ENCODE measurements at regions not wholly inside any gene's neighbourhood (a gene's known extent, or its start where the extent isn't known, plus 50 kb on each side); places are given as distances from the start of the nearest gene placed in this dataset.

- TF ChIP-seq EP300 (conservative IDR thresholded peaks at IDR 0.05; ENCODE audit: poor library complexity, severe bottlenecking) (no peak), TAF1 (IDR thresholded peaks at IDR 0.05; ENCODE audit: low read depth) (no peak), MXI1 (conservative IDR thresholded peaks at IDR 0.05; ENCODE audit: poor library complexity, severe bottlenecking) (no peak), REST (IDR thresholded peaks at IDR 0.05; ENCODE audit: borderline replicate concordance) (no peak), RAD21 (conservative IDR thresholded peaks at IDR 0.05) (no peak), EZH2 (IDR thresholded peaks at IDR 0.05; ENCODE audit: borderline replicate concordance, insufficient read depth, low read length, poor library complexity, severe bottlenecking) (no peak)
Observed at GRCh38 chr2:133760376-133760775, 192.1 kb upstream of the NCKAP5 start.

GRCh38 chr2:133765658-133766057, 197.4 kb upstream of the NCKAP5 start:
- no peaks in the 10 kb centered on the region for H3K9me3 ChIP-seq (ENCODE audit: low read length)
- H3K9me2 ChIP-seq (ENCODE audit: insufficient read depth, low read length) = no peaks in the 10 kb centered on the region
- H3K4me2 ChIP-seq (ENCODE audit: low read length) = no peak overlapping the region
- no peaks in the 10 kb centered on the region for H3K79me2 ChIP-seq (replicated peaks; ENCODE audit: insufficient read depth, low read length)
- no peak for TF ChIP-seq CTCF (IDR thresholded peaks at IDR 0.05; ENCODE audit: poor library complexity, severe bottlenecking)
- no peak for TF ChIP-seq EP300 (conservative IDR thresholded peaks at IDR 0.05; ENCODE audit: poor library complexity, severe bottlenecking)
- TF ChIP-seq MXI1 (conservative IDR thresholded peaks at IDR 0.05; ENCODE audit: poor library complexity, severe bottlenecking) = no peak
- TF ChIP-seq TAF1 (IDR thresholded peaks at IDR 0.05; ENCODE audit: low read depth) = no peak
- no peak for TF ChIP-seq POLR2AphosphoS5 (IDR thresholded peaks at IDR 0.05)
- no peak for TF ChIP-seq SMC3 (conservative IDR thresholded peaks at IDR 0.05; ENCODE audit: poor library complexity)
- TF ChIP-seq REST (IDR thresholded peaks at IDR 0.05; ENCODE audit: borderline replicate concordance) = no peak
- no peak for TF ChIP-seq RAD21 (conservative IDR thresholded peaks at IDR 0.05)
- TF ChIP-seq EZH2 (IDR thresholded peaks at IDR 0.05; ENCODE audit: borderline replicate concordance, insufficient read depth, low read length, poor library complexity, severe bottlenecking) = no peak
- no peak overlapping the region for H2AFZ ChIP-seq (ENCODE audit: low read depth, low read length)
- H4K20me1 ChIP-seq (ENCODE audit: insufficient read depth) = no peaks in the 10 kb centered on the region
- H3K27me3 ChIP-seq (ENCODE audit: insufficient read depth, low read depth, low read length) = no peaks in the 10 kb centered on the region
- H3K9ac ChIP-seq (ENCODE audit: low read length) = no peak overlapping the region
- H3K36me3 ChIP-seq (ENCODE audit: insufficient read depth, low read length) = no peaks in the 10 kb centered on the region
- no peak overlapping the region for H3K27ac ChIP-seq (ENCODE audit: low read length)
- no peak overlapping the region for H3K4me3 ChIP-seq (ENCODE audit: low read length)
- no peaks in the 10 kb centered on the region for H3F3A ChIP-seq (ENCODE audit: insufficient read depth, low read length, poor library complexity, severe bottlenecking)

More at GRCh38 chr2:133760376-133760775, 192.1 kb upstream of the NCKAP5 start:
- H3F3A ChIP-seq (ENCODE audit: insufficient read depth, low read length, poor library complexity, severe bottlenecking) = peaks cover 5% of the 10 kb centered on the region
- no peak overlapping the region for H3K4me2 ChIP-seq (ENCODE audit: low read length)
- H3K9me2 ChIP-seq (ENCODE audit: insufficient read depth, low read length) = no peaks in the 10 kb centered on the region
- H3K79me2 ChIP-seq (replicated peaks; ENCODE audit: insufficient read depth, low read length) = no peaks in the 10 kb centered on the region
- no peak overlapping the region for H3K4me3 ChIP-seq (ENCODE audit: low read length)
- H3K9ac ChIP-seq (ENCODE audit: low read length) = no peak overlapping the region
- H3K9me3 ChIP-seq (ENCODE audit: low read length) = no peaks in the 10 kb centered on the region
- H3K36me3 ChIP-seq (ENCODE audit: insufficient read depth, low read length) = no peaks in the 10 kb centered on the region
- no peak overlapping the region for H3K27ac ChIP-seq (ENCODE audit: low read length)
- H4K20me1 ChIP-seq (ENCODE audit: insufficient read depth) = no peaks in the 10 kb centered on the region
- no peaks in the 10 kb centered on the region for H3K27me3 ChIP-seq (ENCODE audit: insufficient read depth, low read depth, low read length)
- no peak overlapping the region for H2AFZ ChIP-seq (ENCODE audit: low read depth, low read length)
